Psoas muscle (tissue), 7 donors: ENCODE measurements at regions not wholly inside any gene's neighbourhood (a gene's known extent, or its start where the extent isn't known, plus 50 kb on each side); places are given as distances from the start of the nearest gene placed in this dataset.

Source experiments
- ATAC-seq, 4 donors: fragments of 200-7000 bp; cut with Tn5 transposase; one replicate each; pipeline ENCODE4 v1.9.1; 2020; ENCODE audit warnings: moderate library complexity in 3 of 4, mild to moderate bottlenecking in 2 of 4
- DNase-seq, 2 donors: peaks; one replicate each; pipeline ENCODE4 v3.0.0-alpha.2; 2020
- H3K27ac ChIP-seq: fragments of 200-600 bp; one replicate; pipeline ENCODE4 v1.8.0; 2022
- H3K27me3 ChIP-seq, 3 donors: fragments of 200-600 bp in 1 of 3; one replicate each; pipeline versions ENCODE4 v1.6.1 to v1.8.0; 2013 to 2022; ENCODE audit warnings: low read length in 2 of 3, mild to moderate bottlenecking in 2 of 3, moderate library complexity in 1 of 3; ENCODE audit not compliant: insufficient read depth in 3 of 3
- H3K36me3 ChIP-seq, 2 donors: fragments of 200-600 bp in 1 of 2; one replicate each; pipeline versions ENCODE4 v1.6.1 to v1.8.0; 2013 to 2022; ENCODE audit warnings: low read depth in 1 of 2, mild to moderate bottlenecking in 1 of 2, moderate library complexity in 1 of 2; ENCODE audit not compliant: insufficient read depth in 1 of 2
- H3K4me1 ChIP-seq: fragments of 200-600 bp; one replicate; pipeline ENCODE4 v1.8.0; 2022
- H3K4me3 ChIP-seq: fragments of 200-600 bp; one replicate; pipeline ENCODE4 v1.8.0; 2022; ENCODE audit warnings: mild to moderate bottlenecking
- H3K9me3 ChIP-seq: fragments of 200-600 bp; one replicate; pipeline ENCODE4 v1.8.0; 2022
- CTCF ChIP-seq: fragments of 200-600 bp; IDR thresholded peaks from one replicate; pipeline ENCODE4 v1.8.0; 2022; ENCODE audit warnings: antibody characterized with exemption
- WGBS, 3 donors: extraction: QIAGEN DNeasy Blood & Tissue Kit; methylation state at CpG; one replicate each; pipeline versions ENCODE4 v1.1.6 to v1.1.7; 2013; 5-methylcytosine and 5-hydroxymethylcytosine counted together
- intact Hi-C, 2 donors: fragments of 100-400 bp; cut with DNase I; formaldehyde crosslinking; loops; one replicate each; pipeline versions ENCODE4 v1.11.0 to v1.14.2; 2022
- donor health status: healthy with polysubstance abuse.
- donor health status: DM: no; HTN: no; CAD: no; lungs with moderate emphysema.
- donor health status: Bipolar disorder and iron deficiency.
- donor health status: healthy.
- donor health status: DM: yes; HTN: yes; CAD: no.
- donor health status: DM: no; HTN: no; CAD: no.
- donor health status: DM: yes; HTN: yes; CAD: no.

GRCh38 chr17:77432034-77432661 is 291.4 kb downstream of the SEC14L1 start:
- H3K36me3 ChIP-seq = no peaks in the 10 kb centered on the region
- WGBS, 3 donors = 84 to 91% (median 89%) methylated on average over 16 of the region's 16 CpGs
- TF ChIP-seq CTCF = no peak
- ATAC-seq (no peak), DNase-seq (no peak)
- H3K9me3 ChIP-seq = no peaks in the 10 kb centered on the region
- no peak overlapping the region for H3K4me3 ChIP-seq
- H3K27ac ChIP-seq = no peak overlapping the region
- H3K27me3 ChIP-seq = no peaks in the 10 kb centered on the region
- intact Hi-C loops = no loop called here
- peaks cover 80% of the 10 kb centered on the region for H3K4me1 ChIP-seq

- no peak for DNase-seq
- ATAC-seq = no peak
- no peaks in the 10 kb centered on the region for H3K36me3 ChIP-seq
- intact Hi-C loops = no loop called here
- peaks cover 80% of the 10 kb centered on the region for H3K4me1 ChIP-seq
- WGBS, 3 donors = 66 to 90% (median 84%) methylated on average over 9 to 10 of the region's 10 CpGs
- H3K27ac ChIP-seq = no peak overlapping the region
- H3K27me3 ChIP-seq = no peaks in the 10 kb centered on the region
- no peak overlapping the region for H3K4me3 ChIP-seq
- TF ChIP-seq CTCF = no peak
- no peaks in the 10 kb centered on the region for H3K9me3 ChIP-seq
Measured at GRCh38 chr17:77432742-77433141, 292.0 kb downstream of the SEC14L1 start.

- H3K4me3 ChIP-seq = no peak overlapping the region
- no peaks in the 10 kb centered on the region for H3K27me3 ChIP-seq
- no peaks in the 10 kb centered on the region for H3K9me3 ChIP-seq
- DNase-seq = peak in 1 of 2 donors; percentile 27
- H3K4me1 ChIP-seq = peaks cover 77% of the 10 kb centered on the region
- H3K27ac ChIP-seq = no peak overlapping the region
- no peak for TF ChIP-seq CTCF
- no peaks in the 10 kb centered on the region for H3K36me3 ChIP-seq
- intact Hi-C loops = no loop called here
- WGBS, 3 donors = 34 to 49% (median 37%) methylated on average over 26 to 27 of the region's 27 CpGs
- no peak for ATAC-seq
Measured at GRCh38 chr17:77433385-77434135, 292.8 kb downstream of the SEC14L1 start.

GRCh38 chr17:77434136-77435114 is 293.7 kb downstream of the SEC14L1 start:
- no peak overlapping the region for H3K27ac ChIP-seq
- H3K4me1 ChIP-seq = peaks cover 75% of the 10 kb centered on the region
- 70 to 80% (median 70%) methylated on average over 23 to 26 of the region's 26 CpGs for WGBS, 3 donors
- H3K27me3 ChIP-seq = no peaks in the 10 kb centered on the region
- no peaks in the 10 kb centered on the region for H3K36me3 ChIP-seq
- H3K4me3 ChIP-seq = no peak overlapping the region
- TF ChIP-seq CTCF = no peak
- intact Hi-C loops = loop anchor here (5.0 kb wide), 3 partner anchors 38 to 448 kb away; no protein-coding TSS in a partner anchor
- ATAC-seq (no peak), DNase-seq (no peak)
- no peaks in the 10 kb centered on the region for H3K9me3 ChIP-seq
